ENCODE measurements at regions not wholly inside any gene's neighbourhood (a gene's known extent, or its start where the extent isn't known, plus 50 kb on each side); places are given as distances from the start of the nearest gene placed in this dataset.

DNA sequence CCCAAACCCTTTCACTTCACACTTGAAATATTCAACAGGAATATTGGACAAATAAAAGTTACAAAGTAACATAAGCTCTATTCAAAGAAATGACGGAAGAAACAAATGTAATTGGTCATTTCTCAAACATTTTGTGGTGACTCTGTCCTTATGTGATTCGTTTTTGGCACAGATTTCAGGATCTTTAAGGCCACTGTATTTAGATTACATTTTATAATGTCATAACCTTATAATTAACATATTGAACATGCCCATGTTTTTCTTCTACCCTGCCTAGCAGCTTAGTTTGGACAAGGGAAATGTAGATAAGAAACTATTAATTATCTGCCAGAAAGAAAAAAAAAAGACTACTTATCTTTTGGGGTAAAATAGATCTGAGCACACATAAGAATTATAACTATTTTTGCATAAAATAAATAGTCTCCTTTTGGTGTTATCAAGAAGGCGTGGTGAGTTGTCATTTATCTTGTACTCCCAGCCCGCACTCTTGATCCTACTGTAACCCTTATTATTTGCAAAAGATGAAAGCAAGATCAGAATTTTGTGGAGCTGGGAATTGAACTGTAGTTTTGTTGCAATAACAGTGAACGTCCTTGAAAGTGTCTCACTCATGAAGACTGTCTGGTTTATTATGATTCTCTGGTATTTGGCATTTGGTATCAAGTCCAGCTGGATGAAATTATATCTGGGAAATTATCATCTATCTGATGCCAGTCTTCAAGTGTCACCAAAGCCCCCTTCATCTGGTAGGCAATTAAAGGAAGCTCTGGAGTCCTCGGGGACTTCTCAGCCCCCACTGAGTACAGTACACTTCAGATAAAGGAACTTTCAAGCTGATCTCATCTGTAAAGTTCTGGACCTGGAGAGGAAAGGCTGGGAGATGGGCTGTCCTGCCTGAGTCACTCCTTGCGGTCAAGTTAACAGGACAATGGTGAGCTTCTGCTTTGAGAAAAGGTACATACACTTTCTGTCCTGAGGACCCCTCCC lies 175.7 kb upstream of the INHBA start:
- DNase-seq (ENCODE audit: low read depth): peak; percentile 81

DNA sequence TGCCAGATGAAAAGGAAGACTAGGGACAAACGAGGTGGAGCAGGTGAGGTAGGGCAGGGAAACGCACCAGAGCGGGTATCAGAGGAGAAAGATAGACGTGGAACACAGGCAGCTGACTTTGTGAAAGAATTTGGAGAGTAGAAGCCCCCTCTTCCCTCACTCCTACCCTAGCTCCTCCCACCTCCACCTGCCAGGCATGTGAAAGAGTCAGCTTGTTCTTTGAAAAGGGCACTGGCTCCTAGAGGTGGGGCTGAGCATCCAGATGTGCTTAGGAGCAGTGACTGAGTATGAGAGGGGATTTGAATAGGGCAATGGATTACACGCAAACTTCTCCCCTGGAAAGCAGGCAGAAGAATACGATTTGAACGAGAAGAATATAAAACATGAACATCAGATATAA lies 174.2 kb upstream of the INHBA start:
- no peak for DNase-seq (ENCODE audit: low read depth)

DNA sequence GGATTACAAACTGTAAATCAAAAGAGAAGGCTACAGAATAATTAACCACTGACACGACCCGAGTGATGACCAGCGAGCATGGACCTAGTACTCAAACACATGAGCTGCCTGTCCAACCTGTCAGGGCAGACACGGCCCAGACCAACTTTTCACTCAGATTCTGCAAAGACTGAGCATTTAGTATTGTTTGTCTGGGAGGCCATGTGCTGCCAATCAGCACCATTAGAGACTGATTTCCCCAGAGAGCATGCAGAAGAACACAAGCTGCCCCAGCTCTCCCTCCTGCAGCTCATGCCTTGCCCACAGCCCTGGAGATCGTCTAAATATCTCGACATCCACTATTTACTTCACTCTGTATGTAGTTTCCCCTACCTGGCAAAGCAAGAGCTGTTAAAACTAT lies 172.6 kb upstream of the INHBA start:
- DNase-seq (ENCODE audit: low read depth): no peak

DNA sequence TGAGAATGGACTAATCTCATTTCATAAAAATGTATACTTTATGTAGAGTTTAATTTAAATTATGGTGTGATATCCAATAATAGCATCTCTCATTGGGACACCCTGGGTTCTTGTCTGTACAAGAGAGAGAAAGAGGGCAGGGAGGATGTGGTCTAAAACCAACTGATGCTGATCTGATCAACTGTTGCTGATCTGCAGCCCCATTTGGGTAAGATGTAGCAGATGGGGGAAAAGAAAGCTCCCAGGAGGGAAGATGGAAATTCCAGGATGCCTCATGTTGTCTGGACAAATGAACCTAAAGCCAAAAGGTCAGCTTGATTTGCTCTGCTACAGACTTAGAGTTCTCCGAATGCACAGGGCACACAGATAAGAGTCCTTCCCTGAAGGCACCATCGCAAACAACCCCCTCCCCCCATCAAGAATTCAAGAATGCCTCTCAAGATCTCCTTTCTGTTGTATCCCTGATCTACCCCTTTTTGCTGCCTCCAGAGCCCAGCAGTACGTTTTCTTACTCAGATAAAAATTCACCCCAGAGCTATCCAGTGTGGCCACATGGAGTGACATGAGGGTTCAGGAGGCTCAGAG lies 171.4 kb upstream of the INHBA start:
- DNase-seq (ENCODE audit: low read depth): peak; percentile 84

DNA sequence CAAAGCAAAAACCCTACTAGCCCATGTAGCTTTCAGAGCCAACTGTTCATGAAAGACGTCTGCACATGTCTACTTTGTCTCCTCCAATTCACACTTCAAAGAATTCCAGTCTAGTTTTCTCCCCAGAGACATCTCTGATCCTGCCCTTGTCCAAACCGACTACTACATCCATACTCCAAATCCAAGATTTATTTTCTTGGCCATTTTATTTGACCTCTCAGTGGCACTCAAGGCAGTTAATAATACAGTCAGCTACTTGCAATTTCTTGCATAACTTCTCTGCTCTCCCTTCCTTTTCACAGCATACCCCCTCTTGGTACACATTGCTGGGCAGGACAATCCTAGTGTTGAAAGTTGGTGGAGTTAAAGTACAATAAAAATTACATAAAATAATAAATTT lies 170.9 kb upstream of the INHBA start:
- no peak for DNase-seq (ENCODE audit: low read depth)

DNA sequence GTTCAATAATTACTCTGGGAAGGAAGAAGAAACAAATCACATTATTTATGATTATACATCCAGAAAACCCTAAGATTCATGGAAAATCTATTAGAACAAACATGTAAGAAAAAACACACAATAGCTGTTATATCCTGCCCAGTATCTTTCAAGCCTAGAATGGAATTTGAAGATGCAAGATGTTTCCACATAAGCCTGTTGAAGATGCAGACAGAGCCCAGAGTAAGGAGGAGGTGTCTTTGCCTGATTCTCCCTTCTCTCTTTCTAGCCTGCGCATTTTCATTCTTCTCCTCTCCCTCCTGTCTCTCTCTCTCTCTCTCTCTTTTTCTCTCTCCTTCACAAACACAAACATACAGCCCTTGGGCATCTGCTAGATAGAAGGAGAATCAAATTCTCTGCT lies 170.1 kb upstream of the INHBA start:
- DNase-seq (ENCODE audit: low read depth): no peak

DNA sequence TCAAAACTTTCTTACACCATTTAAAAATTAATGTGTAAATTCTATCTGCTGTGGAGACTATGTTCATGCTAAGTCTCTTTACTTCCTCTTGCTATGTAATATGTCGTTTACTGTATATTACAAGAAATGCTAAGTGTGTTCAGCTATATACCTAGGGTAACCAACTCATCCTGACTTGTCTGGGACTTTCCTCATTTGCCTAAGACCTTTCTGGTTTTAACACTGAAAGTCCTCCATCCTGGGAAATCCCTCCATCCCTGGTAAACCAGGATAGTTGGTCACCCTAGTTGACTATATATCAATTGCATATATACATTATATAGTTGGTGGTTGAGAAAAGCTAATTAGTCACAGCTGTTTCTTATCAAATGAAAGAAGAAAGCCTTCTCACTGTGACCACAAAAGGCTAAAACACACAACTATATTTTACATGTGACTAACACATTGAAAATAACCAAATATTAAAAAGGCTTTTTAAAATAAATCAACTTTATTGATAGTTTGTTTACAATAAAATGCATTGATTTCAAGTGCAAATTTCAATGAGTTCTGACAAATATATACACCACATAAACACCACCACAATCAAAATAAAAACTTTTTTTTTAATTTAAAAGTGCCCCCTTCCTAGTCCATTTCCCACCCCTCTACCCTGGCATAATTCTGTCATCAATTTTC lies 167.7 kb upstream of the INHBA start:
- DNase-seq (ENCODE audit: low read depth): peak; percentile 57

DNA sequence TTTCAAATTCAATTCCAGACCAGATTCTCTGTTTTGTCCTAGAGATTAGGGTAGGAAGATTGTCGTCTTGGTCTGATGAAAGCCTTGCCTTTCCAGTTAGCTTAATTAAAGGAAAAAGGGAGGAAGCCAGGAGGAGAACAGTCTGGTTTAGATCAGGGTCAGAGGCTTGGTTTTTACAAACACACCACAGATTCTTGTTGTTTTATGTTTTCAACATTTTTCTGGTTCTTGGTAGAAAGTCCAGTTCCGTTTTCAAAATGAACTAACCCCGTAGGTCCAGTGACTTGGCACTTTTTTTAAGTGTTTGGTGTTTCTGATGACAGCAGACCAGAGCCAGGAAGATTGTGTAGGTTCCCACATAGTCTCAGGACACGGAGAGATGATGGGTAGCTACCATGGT lies 167.1 kb upstream of the INHBA start:
- DNase-seq (ENCODE audit: low read depth): peak; percentile 49

DNA sequence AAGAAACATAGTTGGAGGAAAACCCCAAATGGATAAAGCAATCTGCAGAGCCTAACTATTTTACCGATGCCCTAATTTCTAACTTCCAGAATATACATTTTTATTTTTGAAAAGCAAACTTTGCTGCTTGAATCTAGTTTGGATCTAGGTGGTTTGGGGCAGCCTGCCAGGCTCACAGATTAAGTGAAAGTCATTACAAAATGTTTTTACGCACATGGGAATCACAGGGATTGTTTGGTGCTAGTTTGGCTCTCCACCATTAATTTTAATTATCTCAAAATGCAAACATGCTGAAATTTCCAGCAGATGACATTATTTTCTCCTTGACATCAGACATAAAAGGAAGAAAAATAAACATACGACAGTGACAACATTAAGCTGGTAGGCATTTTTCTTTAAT lies 166.7 kb upstream of the INHBA start:
- DNase-seq (ENCODE audit: low read depth): peak; percentile 48

DNA sequence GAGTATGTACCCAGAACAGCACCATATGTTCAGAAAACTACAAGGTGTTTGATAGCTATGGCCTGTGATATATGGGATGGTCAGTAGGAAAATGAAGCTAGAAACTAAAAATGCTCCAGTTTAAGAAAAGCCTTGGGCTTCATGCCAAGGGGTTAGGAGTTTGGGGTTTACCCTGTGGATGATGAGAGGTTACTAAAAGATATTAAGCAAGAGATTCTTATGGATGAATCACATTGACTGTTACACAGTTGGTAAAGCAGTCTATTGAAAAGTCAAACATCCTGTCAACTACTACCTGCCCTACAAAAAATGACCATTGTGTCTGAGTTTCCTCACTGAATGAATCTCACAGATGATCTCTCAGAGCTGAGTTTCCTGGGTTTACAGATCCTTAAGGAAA lies 166.2 kb upstream of the INHBA start:
- peak; percentile 74 for DNase-seq (ENCODE audit: low read depth)

DNA sequence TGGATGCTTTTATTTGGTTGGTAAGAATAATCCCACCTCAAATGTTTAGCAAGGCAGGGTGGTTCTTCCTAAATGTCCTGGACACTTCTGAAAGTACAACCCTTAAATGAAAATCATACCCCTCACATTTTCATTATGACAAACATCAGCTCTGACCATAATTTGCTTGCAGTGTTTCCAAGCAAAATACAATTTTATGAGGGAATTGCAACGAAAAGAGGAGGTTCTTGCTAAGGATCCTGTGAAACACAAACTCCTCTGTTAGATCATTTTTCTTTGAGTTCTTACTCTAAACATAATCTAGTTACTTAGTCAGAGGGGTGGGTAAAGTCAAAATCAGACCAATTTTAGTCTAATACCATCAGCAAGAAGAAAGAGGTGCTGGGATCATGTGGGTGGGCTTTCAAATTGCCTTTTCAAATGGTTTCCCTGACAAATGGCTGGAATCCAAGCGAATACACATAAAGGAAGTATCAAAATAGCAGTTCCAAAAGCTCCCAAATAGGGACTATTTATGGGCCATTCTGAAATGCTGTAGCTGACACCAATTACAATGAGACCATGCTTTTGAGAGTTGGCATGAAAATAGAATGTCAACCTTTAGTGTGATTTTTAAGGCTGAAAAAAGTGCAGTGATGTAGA lies 164.9 kb upstream of the INHBA start:
- DNase-seq (ENCODE audit: low read depth): no peak

DNA sequence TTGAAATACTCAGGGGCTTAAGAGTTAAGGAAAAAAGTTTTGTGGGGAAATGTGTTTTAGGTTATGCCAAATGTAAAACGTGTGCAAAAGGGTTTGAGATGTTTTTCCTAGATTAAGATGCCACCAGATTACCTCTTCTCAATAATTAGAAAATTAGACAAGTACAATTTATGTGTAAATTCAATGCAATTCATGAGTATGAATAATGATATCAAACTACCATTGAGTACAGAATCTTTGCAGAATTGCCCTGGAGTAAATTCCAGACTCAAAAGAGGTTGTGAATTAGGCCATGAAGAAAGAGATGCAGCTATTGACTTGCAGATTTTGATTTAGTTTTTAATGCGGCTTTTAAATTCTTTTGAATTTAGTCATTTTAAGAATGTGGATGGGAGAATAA lies 159.4 kb upstream of the INHBA start:
- DNase-seq (ENCODE audit: low read depth): no peak

DNA sequence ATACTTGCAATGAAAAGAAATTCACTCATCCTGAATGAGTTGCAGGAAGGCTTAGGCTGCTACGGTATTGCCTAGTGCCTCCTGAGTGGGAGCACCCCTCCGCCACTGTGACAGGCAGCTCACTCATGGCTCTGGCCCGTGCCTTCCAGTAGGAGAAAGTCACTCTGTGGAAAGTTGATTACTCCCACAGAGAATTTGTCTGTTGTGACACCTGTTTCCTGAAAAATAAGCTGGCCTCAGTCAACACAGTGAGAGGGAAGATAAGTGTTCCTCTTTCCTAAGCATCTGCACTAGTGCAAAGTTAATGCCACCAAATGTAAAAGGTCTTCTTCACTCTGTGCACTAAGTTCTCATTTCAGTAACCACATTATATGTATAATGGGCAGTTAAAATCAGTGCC lies 158.8 kb upstream of the INHBA start:
- no peak for DNase-seq (ENCODE audit: low read depth)

DNA sequence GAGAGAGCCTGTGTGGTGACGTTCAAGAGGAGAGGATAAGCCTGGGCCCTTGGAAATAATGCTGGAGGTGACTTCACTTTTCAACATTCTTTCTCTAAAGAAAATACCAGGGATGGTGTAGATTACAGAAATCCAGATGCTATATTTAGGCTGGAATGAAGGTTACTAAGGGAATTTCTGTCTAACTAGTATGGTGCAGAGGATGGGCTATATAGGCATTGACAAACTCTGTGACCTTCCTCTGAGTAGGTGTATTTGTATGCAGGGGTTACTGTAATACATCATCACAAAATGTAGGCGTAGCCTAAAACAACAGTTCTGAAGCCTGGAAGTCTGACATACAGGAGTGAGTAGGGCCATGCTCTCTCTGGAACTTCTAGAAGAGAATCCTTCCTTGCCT lies 155.3 kb upstream of the INHBA start:
- DNase-seq (ENCODE audit: low read depth): no peak

DNA sequence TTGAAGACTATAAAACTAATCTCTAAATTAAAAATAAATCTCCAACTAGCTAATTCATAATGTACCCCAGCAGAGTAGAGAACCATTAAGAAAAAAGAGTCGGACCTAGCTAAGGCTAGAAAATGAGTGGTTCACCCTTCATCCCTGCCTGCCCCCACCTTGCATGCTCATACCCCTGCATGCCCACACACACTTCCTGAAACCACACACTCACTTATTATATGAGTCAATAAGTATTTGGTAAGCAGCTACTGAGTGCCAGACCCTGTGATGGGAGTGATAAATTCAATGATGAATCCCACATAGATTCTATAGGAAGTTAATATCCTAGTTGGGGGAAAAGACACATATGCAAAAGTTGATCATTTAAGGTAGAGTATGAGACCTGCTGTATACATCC lies 152.9 kb upstream of the INHBA start:
- DNase-seq (ENCODE audit: low read depth): peak; percentile 43

DNA sequence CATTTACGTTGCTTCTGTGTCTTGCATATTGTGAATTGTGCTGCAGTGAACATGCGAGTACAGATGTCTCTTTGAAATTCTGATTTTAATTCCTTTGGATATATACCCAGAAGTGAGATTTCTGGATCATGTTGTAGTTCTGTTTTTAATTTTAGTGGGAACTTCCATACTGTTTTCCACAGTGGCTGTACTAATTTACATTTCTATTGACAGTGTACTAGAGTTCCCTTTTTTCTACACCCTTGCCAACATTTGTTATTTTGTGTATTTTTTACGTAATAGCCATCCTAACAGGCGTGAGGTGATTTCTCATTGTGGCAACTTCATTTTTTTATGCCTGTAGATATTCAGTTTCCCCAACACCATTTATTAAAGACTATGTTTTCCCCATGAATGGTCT lies 144.7 kb upstream of the INHBA start:
- no peak for DNase-seq (ENCODE audit: low read depth)

DNA sequence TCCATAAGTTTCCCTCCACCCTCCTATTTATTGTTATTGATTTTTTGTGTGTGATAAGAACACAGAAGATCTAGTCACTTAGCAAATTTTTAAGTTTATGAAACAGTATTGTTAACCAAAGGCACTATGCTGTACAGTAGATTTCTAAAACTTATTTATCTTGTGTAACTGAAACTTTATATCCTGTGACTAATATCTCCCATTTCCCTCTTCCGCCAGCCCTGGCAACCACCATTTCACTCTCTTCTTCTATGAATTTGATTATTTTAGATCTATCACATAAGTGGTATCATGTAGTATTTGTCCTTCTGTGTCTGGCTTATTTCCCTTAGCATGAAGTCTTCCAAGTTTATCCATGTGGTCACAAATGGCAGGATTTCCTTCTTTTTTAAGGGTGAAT lies 144.3 kb upstream of the INHBA start:
- DNase-seq (ENCODE audit: low read depth): peak; percentile 31

DNA sequence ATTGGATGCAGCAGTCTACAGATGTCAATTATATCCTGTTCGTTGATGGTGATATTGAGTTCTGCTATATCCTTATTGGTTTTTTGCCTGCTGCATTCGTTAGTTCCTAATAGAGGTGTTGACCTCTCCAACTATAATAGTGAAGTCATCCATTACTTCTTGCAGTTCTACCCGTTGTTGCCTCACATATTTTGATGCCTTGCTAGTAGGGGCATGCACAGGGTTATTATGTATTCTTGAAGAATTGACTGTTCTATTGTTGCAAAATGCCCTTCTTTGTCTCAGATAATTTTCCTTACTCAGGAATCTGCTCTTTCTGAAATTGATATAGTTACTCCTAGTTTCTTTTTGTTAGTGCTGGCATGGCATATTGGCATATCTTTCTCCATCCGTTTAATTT lies 140.1 kb upstream of the INHBA start:
- no peak for DNase-seq (ENCODE audit: low read depth)

DNA sequence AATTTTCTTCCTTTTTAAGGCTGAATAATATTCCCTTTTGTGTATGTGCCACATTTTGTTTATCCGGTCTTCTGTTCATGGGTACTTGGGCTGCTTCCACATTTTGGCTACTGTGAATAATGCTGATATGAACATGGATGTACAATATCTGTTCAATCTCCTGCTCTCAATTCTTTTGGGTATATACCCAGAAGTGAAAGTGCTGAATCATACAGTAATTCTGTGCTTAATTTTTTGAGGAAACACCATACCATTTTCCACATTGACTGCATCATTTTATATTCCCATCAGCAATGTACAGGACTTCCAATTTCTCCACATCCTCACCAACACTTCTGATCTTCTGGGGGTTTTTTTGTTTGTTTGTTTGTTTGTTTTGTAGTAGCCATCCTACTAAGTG lies 135.0 kb upstream of the INHBA start:
- no peak for DNase-seq (ENCODE audit: low read depth)

DNA sequence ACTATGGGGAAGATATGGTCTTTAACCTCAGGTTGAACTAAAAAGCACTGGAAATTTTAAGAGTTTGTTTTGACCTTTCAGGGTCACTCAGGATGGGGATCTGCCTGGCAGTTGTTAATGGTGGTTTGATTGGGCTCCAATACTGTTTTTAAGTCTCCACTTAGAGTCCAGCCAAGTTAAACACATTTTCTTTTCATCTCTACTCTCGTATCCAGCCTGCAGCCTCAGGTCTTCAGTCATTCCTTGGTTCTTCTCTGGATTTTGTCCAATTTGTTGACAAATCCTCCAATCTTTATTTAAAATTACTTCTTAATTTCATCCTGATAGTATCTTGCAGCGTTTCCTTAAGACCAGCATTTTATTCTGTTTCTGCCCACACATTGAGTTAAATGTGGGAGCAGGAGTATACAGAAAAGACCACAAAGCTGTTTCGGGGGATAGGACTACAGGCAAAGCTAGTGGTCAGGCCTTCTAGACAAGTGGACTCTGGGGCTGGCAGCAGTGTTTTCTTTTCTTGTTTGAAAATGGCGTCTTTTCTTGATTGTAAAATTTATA lies 133.2 kb upstream of the INHBA start:
- peak; percentile 93 for DNase-seq (ENCODE audit: low read depth)

DNA sequence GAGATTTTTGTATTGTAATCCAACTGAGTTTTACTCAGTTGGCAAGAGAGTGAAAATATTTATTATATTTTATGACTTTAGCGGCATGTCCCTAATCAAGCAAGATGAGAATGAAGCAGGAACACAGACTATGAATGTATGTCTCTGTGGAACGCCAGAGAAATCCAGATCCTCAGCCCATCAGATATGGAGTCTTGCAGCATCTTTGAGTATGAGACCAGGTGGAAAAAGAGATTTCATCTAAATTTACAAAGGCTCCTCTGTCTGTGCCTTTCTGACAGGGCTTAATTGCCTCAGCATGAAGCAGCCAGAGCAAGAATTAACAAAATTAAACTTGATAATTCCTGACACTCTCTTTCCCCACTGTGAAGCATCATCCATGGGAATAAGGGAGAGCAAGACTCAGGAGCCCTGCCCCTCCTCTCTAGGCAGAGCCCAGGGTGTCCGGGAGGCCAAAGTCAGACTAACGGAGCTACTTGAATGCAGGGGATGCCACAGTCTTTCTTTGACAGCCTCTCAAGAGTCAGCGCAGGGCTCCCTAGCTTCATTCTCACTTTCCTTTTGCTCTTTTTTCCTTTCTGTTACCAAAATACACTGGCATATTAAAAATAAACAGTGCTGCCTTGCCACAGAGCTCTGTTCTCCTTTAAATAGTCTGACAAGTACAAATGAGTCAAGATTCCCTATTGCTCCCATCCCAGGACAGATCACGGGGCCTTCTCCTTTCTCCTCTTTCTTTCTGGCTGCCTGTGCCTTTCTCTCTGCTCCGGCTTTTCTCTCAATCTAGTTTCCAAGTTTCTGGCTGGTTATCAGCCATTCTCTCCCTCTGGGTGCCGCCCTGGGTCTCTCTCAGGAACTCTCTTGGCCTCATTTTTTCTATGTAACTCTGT lies 132.2 kb upstream of the INHBA start:
- peak; percentile 76 for DNase-seq (ENCODE audit: low read depth)

Data from RPMI7951 (cell line).